Parathyroid adenoma (tissue), 2 donors: ENCODE measurements at regions not wholly inside any gene's neighbourhood (a gene's known extent, or its start where the extent isn't known, plus 50 kb on each side); places are given as distances from the start of the nearest gene placed in this dataset.

Source experiments
- H2AFZ ChIP-seq: fragments of 300-600 bp; sonication (generic); one replicate; pipeline ENCODE4 v1.7.0; 2017; ENCODE audit warnings: antibody characterized with exemption, mild to moderate bottlenecking
- H3K27ac ChIP-seq: fragments of 300-600 bp; sonication (generic); one replicate; pipeline ENCODE4 v1.7.0; 2017
- H3K27me3 ChIP-seq: fragments of 300-600 bp; sonication (generic); one replicate; pipeline ENCODE4 v1.7.0; 2017; ENCODE audit warnings: low read length; ENCODE audit not compliant: control insufficient read depth, insufficient read depth
- H3K36me3 ChIP-seq: fragments of 300-600 bp; sonication (generic); one replicate; pipeline ENCODE4 v1.7.0; 2017; ENCODE audit warnings: low read length; ENCODE audit not compliant: control insufficient read depth, insufficient read depth
- H3K4me1 ChIP-seq: fragments of 300-600 bp; sonication (generic); one replicate; pipeline ENCODE4 v1.7.0; 2017; ENCODE audit warnings: control low read depth
- H3K4me2 ChIP-seq: fragments of 300-600 bp; sonication (generic); one replicate; pipeline ENCODE4 v1.7.0; 2017; ENCODE audit warnings: low read length
- H3K4me3 ChIP-seq: fragments of 300-600 bp; sonication (generic); one replicate; pipeline ENCODE4 v1.7.0; 2017; ENCODE audit warnings: low read depth, low read length
- H3K79me2 ChIP-seq: fragments of 300-600 bp; sonication (generic); one replicate; pipeline ENCODE4 v1.7.0; 2017; ENCODE audit warnings: control low read depth
- H3K9ac ChIP-seq: fragments of 300-600 bp; sonication (generic); one replicate; pipeline ENCODE4 v1.7.0; 2017; ENCODE audit warnings: mild to moderate bottlenecking
- H3K9me3 ChIP-seq: fragments of 300-600 bp; sonication (generic); one replicate; pipeline ENCODE4 v1.7.0; 2017; ENCODE audit warnings: low read length; ENCODE audit not compliant: control insufficient read depth
- TF ChIP-seq, protein P1 (sequence below): fragments of 300-600 bp; sonication (generic); IDR thresholded peaks from one replicate; pipeline ENCODE4 v1.7.0; 2017; ENCODE audit warnings: antibody characterized with exemption, mild to moderate bottlenecking
- donor health status: primary hyperparathyroidism.

DNA sequence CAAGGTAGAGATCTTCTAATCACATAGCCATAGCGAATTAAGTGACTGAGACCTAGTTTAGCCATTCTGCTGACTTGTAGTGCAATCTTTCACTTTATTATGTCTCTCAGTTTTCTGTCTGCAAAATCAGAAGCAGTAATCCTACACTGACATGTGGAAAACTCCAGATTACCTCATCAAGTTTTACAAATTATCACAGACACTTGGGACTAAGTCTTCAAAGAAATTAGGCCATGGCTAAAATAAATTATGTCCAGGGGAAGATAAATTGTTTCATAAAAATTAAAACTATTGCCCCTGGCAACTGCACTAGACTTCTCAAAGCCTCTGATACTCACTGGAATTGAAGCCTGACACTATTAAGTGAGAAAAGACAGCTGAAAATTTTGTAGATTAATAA lies 129.9 kb upstream of the RGMB start:
- TF ChIP-seq, protein P1, sequence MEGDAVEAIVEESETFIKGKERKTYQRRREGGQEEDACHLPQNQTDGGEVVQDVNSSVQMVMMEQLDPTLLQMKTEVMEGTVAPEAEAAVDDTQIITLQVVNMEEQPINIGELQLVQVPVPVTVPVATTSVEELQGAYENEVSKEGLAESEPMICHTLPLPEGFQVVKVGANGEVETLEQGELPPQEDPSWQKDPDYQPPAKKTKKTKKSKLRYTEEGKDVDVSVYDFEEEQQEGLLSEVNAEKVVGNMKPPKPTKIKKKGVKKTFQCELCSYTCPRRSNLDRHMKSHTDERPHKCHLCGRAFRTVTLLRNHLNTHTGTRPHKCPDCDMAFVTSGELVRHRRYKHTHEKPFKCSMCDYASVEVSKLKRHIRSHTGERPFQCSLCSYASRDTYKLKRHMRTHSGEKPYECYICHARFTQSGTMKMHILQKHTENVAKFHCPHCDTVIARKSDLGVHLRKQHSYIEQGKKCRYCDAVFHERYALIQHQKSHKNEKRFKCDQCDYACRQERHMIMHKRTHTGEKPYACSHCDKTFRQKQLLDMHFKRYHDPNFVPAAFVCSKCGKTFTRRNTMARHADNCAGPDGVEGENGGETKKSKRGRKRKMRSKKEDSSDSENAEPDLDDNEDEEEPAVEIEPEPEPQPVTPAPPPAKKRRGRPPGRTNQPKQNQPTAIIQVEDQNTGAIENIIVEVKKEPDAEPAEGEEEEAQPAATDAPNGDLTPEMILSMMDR, result no peak
- Histone ChIP-seq H2AFZ (no peak overlapping the region), H3K36me3 (no peaks in the 10 kb centered on the region), H3K27me3 (no peaks in the 10 kb centered on the region), H3K4me2 (no peak overlapping the region), H3K9me3 (no peaks in the 10 kb centered on the region), H3K4me3 (no peak overlapping the region), H3K4me1 (no peaks in the 10 kb centered on the region), H3K27ac (no peak overlapping the region), H3K79me2 (no peaks in the 10 kb centered on the region), H3K9ac (no peak overlapping the region)

DNA sequence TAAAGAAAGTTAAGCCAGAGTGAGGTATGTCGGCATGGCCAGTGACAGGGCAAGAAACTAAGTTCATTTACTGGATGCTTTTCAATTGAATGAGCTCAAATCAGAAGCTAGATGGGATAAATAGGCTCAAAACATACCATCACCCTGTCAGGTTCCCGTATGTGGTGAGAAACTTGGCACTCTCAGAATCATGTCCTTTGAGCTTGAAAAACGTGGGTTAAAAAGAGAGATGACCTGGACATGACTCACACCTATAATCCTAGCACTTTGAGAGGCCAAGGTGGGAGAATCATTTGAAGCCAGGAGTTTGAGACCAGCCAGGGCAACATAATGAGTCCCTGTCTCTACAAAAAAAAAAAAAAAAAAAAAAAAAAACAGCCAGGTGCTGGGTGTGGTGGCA lies 121.7 kb upstream of the RGMB start:
- Histone ChIP-seq H3K4me2 (no peak overlapping the region), H3K36me3 (no peaks in the 10 kb centered on the region), H3K27ac (no peak overlapping the region), H3K79me2 (no peaks in the 10 kb centered on the region), H3K4me1 (no peaks in the 10 kb centered on the region), H3K27me3 (no peaks in the 10 kb centered on the region), H3K9me3 (no peaks in the 10 kb centered on the region), H3K9ac (no peak overlapping the region), H3K4me3 (no peak overlapping the region), H2AFZ (no peak overlapping the region)
- TF ChIP-seq, protein P1, result no peak

DNA sequence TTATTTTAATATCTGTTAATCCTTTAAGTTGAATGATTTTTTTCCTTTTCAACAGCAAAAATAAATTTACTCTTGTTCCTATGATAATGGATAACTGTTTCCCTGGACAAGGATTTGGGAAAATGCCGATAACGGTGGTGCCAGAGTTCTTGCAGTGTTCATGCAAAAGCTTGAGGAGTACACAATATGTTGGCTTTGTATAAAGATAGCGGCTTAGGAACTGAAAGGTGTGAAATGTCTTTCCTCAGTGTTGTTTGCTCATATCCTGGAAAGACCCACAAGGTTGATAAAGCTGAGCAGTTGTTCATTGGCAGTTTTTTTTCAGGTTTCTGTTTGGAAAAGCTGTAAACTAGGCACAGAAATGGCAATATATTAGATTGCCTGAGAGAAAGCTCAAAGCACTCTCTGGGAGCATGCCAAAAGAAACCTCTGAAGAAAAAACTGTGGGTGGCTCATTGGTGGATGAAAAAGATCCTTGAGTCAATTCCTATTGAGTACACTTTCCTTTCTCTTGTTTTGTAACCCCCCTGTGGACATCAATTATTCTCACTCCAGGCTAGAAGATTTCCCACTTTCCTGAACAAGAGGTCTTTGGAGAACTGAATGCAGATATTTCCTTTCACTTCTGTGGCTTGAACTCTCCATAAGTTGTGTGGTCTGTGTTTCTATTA lies 117.2 kb upstream of the RGMB start:
- Histone ChIP-seq H2AFZ (no peak overlapping the region), H3K4me1 (no peaks in the 10 kb centered on the region)
- TF ChIP-seq, protein P1, result no peak

DNA sequence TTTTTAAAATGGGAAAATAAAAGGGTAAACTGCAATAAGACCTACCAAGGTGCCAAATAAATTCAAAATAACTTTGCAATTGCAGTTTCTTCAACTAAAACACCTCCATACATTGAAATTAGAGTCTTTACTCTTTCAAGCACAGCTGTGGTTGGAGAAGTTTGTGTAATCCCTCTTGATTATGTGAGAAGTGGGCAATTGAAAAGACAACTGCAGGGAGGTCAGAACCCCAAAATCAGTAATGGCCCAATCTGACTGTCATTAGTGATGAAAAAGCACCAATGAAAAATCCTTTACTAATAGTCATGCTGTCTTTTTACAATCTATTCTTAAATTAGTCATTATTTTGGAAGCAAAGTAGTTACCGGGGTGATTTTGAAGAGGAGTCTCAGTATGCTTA lies 116.7 kb upstream of the RGMB start:
- no peaks in the 10 kb centered on the region for H3K36me3 ChIP-seq
- no peaks in the 10 kb centered on the region for H3K79me2 ChIP-seq
- no peak overlapping the region for H3K4me3 ChIP-seq
- no peak overlapping the region for H3K4me2 ChIP-seq
- no peaks in the 10 kb centered on the region for H3K4me1 ChIP-seq
- H3K9ac ChIP-seq, result no peak overlapping the region
- no peak overlapping the region for H2AFZ ChIP-seq
- no peak overlapping the region for H3K27ac ChIP-seq
- TF ChIP-seq, protein P1, result no peak
- H3K27me3 ChIP-seq, result no peaks in the 10 kb centered on the region
- H3K9me3 ChIP-seq, result no peaks in the 10 kb centered on the region

More for the DNA sequence above, 117.2 kb upstream of the RGMB start:
- H3K79me2 ChIP-seq, result no peaks in the 10 kb centered on the region
- no peak overlapping the region for H3K27ac ChIP-seq
- H3K4me3 ChIP-seq, result no peak overlapping the region
- H3K27me3 ChIP-seq, result no peaks in the 10 kb centered on the region
- no peaks in the 10 kb centered on the region for H3K9me3 ChIP-seq
- H3K36me3 ChIP-seq, result no peaks in the 10 kb centered on the region
- H3K9ac ChIP-seq, result no peak overlapping the region
- no peak overlapping the region for H3K4me2 ChIP-seq

DNA sequence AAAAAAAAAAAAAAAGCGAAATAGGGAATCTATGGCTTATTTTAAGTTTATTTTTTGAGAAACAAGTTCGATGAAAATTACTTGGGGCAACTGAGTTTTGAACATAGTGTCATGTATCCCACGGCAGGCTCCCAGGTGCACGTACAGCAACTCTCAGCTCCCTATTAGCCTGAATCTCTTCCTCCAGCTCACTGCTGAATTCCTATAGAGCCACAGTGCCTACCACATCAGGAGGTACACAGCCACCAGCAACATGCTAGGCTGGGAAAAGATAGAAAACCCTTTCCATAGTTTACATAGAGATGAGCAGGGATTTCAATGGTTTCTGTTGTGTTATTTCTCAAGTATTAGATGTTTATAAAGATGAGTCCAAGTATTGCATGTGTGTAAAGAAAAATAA lies 115.9 kb upstream of the RGMB start:
- Histone ChIP-seq H3K36me3 (no peaks in the 10 kb centered on the region), H3K9ac (no peak overlapping the region)

More for the DNA sequence above, 115.9 kb upstream of the RGMB start:
- TF ChIP-seq, protein P1, result no peak
- Histone ChIP-seq H3K27me3 (no peaks in the 10 kb centered on the region), H3K79me2 (no peaks in the 10 kb centered on the region), H2AFZ (no peak overlapping the region), H3K9me3 (no peaks in the 10 kb centered on the region), H3K27ac (no peak overlapping the region), H3K4me1 (no peaks in the 10 kb centered on the region), H3K4me3 (no peak overlapping the region), H3K4me2 (no peak overlapping the region)
